CD8-positive, alpha-beta memory T cell (primary cell): ENCODE measurements at regions not wholly inside any gene's neighbourhood (a gene's known extent, or its start where the extent isn't known, plus 50 kb on each side); places are given as distances from the start of the nearest gene placed in this dataset.

ENCODE experiments used
- CTCF ChIA-PET: fragments of 350-600 bp; sonication (Branson Sonifier 250); formaldehyde crosslinking; loops from one replicate; lab custom pipeline; 2021; ENCODE audit warnings: antibody characterized with exemption; lab: Charles Lee
- POLR2A ChIA-PET: fragments of 350-600 bp; sonication (Branson Sonifier 250); formaldehyde crosslinking; loops from one replicate; lab custom pipeline; 2021; ENCODE audit warnings: antibody characterized with exemption; lab: Charles Lee
- DNase-seq, 5 donors: peaks; one replicate each; pipeline versions ENCODE4 v3.0.0 to v3.0.0-alpha.2; 2020 to 2022; ENCODE audit warnings: mixed read lengths in 1 of 5
- H3K27ac ChIP-seq: one replicate; pipeline ENCODE4 v1.7.0; 2013; ENCODE audit warnings: low read depth, mild to moderate bottlenecking, low read length, moderate library complexity
- H3K27me3 ChIP-seq: 2 replicates; pipeline ENCODE4 v1.7.0; 2013; ENCODE audit warnings: low read length, mild to moderate bottlenecking; ENCODE audit not compliant: insufficient read depth, poor library complexity, severe bottlenecking
- H3K36me3 ChIP-seq: 2 replicates; pipeline ENCODE4 v1.7.0; 2013; ENCODE audit warnings: mild to moderate bottlenecking, low read length, moderate library complexity; ENCODE audit not compliant: insufficient read depth
- H3K4me1 ChIP-seq: 2 replicates; pipeline ENCODE4 v1.7.0; 2013; ENCODE audit warnings: mild to moderate bottlenecking, low read length, moderate library complexity; ENCODE audit not compliant: insufficient read depth
- H3K4me3 ChIP-seq: 2 replicates; pipeline ENCODE4 v1.7.0; 2013; ENCODE audit warnings: mild to moderate bottlenecking, low read length
- H3K9me3 ChIP-seq: 2 replicates; pipeline ENCODE4 v1.7.0; 2013; ENCODE audit warnings: mild to moderate bottlenecking, low read length
- H3K27ac Mint-ChIP-seq, 8 donors: one replicate each; pipeline ENCODE4 v1.8.0; 2020 to 2021; ENCODE audit warnings: mixed read lengths in 8 of 8, mild to moderate bottlenecking in 6 of 8, inconsistent platforms in 3 of 8, moderate library complexity in 3 of 8
- H3K27me3 Mint-ChIP-seq, 2 donors: one replicate each; pipeline ENCODE4 v1.8.0; 2020 to 2021; ENCODE audit warnings: mixed read lengths in 2 of 2, mild to moderate bottlenecking in 1 of 2, moderate library complexity in 1 of 2
- H3K36me3 Mint-ChIP-seq, 3 donors: one replicate each; pipeline ENCODE4 v1.8.0; 2020 to 2021; ENCODE audit warnings: mixed read lengths in 3 of 3, inconsistent platforms in 1 of 3, mild to moderate bottlenecking in 1 of 3
- H3K4me1 Mint-ChIP-seq, 3 donors: one replicate each; pipeline ENCODE4 v1.8.0; 2020 to 2021; ENCODE audit warnings: mixed read lengths in 3 of 3, inconsistent platforms in 1 of 3, mild to moderate bottlenecking in 1 of 3
- H3K4me3 Mint-ChIP-seq, 7 donors: one replicate each; pipeline ENCODE4 v1.8.0; 2020 to 2021; ENCODE audit warnings: mixed read lengths in 7 of 7, mild to moderate bottlenecking in 6 of 7, moderate library complexity in 4 of 7, inconsistent platforms in 2 of 7
- H3K9me3 Mint-ChIP-seq, 5 donors: one replicate each; pipeline ENCODE4 v1.8.0; 2020 to 2022; ENCODE audit warnings: mixed read lengths in 5 of 5, mild to moderate bottlenecking in 3 of 5, moderate library complexity in 2 of 5, inconsistent platforms in 1 of 5

DNA sequence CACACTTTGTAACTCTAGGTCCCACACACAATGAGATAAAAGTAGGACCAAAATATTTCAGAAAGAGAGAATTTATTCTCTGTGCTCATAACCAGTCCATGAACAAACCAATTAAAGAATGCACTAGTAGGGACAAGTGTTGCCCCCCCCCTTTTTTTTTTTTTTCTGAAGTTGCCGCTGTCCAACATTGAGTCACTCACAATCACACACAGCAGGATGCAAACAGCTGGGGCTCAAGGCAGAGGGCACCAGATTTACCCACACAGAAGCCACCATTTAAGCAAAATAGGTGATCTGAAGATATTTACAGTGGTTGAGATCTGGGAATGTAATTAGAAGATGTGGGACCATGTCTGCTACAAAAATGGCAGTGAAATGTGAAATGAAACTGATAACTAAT, 850.9 kb upstream of the SLIT2 start:
- Histone ChIP-seq H3K4me1 (no peaks in the 10 kb centered on the region), H3K36me3 (no peaks in the 10 kb centered on the region), H3K4me3 (no peak overlapping the region), H3K27ac (no peak overlapping the region), H3K27me3 (no peaks in the 10 kb centered on the region), H3K9me3 (no peaks in the 10 kb centered on the region)
- Mint-ChIP-seq H3K36me3 (no peaks in the 10 kb centered on the region), H3K27ac (no peak overlapping the region), H3K27me3 (no peaks in the 10 kb centered on the region), H3K9me3 (peaks cover 0 to 28% (median 12%) of the 10 kb centered on the region in 5 donors), H3K4me3 (no peak overlapping the region), H3K4me1 (no peaks in the 10 kb centered on the region)
- DNase-seq = no peak
- POLR2A ChIA-PET = no interaction called here
- CTCF ChIA-PET = no interaction called here

DNA sequence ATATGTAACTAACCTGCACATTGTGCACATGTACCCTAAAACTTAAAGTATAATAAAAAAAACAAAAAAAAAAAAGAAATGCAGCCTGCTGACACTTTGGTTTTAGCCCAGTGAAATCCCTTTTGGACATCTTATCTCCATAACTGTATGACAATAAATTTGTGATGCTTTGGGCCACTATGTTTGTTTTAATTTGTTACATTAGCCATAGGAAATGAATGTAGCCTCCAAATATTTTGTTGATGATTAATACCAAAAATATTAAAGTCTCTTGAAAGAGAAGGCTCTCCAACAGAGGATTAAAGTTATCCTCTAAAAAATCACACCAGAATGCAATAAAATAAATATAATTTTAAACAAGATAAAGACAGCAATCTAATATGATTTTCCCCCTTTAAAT, 852.7 kb upstream of the SLIT2 start:
- H3K27ac Mint-ChIP-seq = no peak overlapping the region
- no peaks in the 10 kb centered on the region for H3K4me1 Mint-ChIP-seq
- H3K4me1 ChIP-seq = no peaks in the 10 kb centered on the region
- no peaks in the 10 kb centered on the region for H3K27me3 ChIP-seq
- H3K27ac ChIP-seq = no peak overlapping the region
- H3K36me3 Mint-ChIP-seq = no peaks in the 10 kb centered on the region
- H3K9me3 ChIP-seq = no peaks in the 10 kb centered on the region
- no peaks in the 10 kb centered on the region for H3K27me3 Mint-ChIP-seq
- H3K4me3 Mint-ChIP-seq = no peak overlapping the region
- ChIA-PET CTCF (no interaction called here), POLR2A (no interaction called here)
- no peak for DNase-seq
- no peaks in the 10 kb centered on the region for H3K36me3 ChIP-seq
- no peak overlapping the region for H3K4me3 ChIP-seq
- peaks cover 0 to 23% (median 9%) of the 10 kb centered on the region in 5 donors for H3K9me3 Mint-ChIP-seq

DNA sequence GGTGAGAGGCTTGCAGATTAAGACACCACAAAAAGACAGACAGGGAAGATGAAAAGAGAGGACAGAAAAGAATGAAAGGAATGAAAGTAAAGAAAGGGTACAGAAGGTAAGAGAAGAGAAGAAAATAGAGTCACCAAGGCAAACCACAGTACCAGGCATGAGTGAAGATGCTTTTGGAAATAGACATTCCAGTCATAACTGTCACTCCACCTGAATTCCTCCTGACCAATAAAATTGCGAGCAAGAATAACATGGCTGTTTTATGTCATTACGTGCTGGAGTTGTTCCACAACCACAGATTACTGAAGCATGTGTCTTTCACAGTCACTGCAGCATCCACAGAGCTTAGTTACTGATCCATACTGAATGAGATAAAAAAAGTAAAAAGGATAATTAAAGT, 864.9 kb upstream of the SLIT2 start:
- ChIA-PET CTCF (no interaction called here), POLR2A (no interaction called here)
- H3K36me3 Mint-ChIP-seq = peaks cover 0 to 2% (median 0%) of the 10 kb centered on the region in 3 donors
- Histone ChIP-seq H3K27me3 (no peaks in the 10 kb centered on the region), H3K9me3 (no peaks in the 10 kb centered on the region), H3K36me3 (no peaks in the 10 kb centered on the region), H3K4me3 (no peak overlapping the region), H3K27ac (no peak overlapping the region), H3K4me1 (no peaks in the 10 kb centered on the region)
- no peak overlapping the region for H3K4me3 Mint-ChIP-seq
- no peaks in the 10 kb centered on the region for H3K4me1 Mint-ChIP-seq
- no peak overlapping the region for H3K27ac Mint-ChIP-seq
- no peaks in the 10 kb centered on the region for H3K27me3 Mint-ChIP-seq
- no peak for DNase-seq
- peaks cover 6 to 40% (median 7%) of the 10 kb centered on the region in 5 donors for H3K9me3 Mint-ChIP-seq

DNA sequence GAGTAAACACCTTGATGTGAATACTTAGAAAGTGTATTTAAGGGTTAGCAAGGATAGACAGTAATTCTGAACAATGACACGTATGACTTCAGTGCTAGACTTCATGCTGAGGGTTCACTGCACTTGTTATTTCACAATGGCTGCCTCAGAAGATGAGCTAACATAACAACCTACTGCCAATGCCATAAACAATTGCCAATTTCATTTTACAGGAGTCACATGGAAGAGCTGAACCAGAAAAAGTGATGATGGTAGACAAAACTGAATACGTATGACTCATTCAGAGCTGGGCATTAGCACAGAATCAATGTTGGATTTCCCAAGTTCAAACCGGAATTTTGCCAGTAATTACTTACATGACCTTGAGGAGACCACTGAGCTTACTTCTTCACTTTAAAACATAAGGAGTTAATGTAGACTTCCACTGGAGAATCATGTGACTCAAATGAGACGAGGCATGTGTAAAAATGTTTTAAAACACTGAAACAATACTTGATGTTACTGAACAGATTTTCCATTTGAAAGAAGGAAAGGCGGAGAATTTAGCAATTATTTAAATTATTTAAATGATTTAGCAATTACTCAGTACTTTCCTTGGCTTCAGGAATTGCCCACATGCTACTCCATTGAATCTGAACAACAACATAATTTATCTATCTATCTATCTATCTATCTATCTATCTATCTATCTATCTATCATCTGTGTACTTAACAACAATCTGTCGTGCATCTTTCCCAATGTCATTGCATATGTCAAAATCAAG, 868.5 kb upstream of the SLIT2 start:
- Mint-ChIP-seq H3K4me1 (no peaks in the 10 kb centered on the region), H3K36me3 (peaks cover 0 to 2% (median 0%) of the 10 kb centered on the region in 3 donors), H3K27ac (no peak overlapping the region), H3K27me3 (no peaks in the 10 kb centered on the region), H3K9me3 (peaks cover 6 to 30% (median 7%) of the 10 kb centered on the region in 5 donors), H3K4me3 (no peak overlapping the region)
- Histone ChIP-seq H3K9me3 (no peaks in the 10 kb centered on the region), H3K27ac (no peak overlapping the region), H3K36me3 (no peaks in the 10 kb centered on the region), H3K4me3 (no peak overlapping the region), H3K4me1 (no peaks in the 10 kb centered on the region), H3K27me3 (no peaks in the 10 kb centered on the region)
- ChIA-PET POLR2A (no interaction called here), CTCF (no interaction called here)
- DNase-seq = no peak

DNA sequence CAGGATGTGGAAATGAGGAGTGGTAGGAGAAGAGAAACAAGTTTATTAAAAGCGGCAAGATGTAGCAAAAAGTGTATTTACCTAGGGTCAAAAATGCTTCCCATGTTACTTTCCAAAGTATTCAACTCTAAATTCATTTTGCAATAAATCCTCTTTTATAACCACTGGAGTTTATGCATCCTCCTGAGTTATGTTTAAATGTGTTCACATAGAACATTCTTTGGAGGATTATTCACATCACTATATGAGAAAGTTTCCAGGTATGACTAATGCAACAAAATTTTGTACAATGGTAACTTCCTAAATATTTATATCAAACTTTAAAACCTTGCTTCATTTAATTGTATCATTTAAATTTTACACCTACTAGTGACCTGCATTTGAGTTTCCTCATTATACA, 870.6 kb upstream of the SLIT2 start:
- H3K4me1 Mint-ChIP-seq = no peaks in the 10 kb centered on the region
- no peak overlapping the region for H3K4me3 Mint-ChIP-seq
- POLR2A ChIA-PET = no interaction called here

DNA sequence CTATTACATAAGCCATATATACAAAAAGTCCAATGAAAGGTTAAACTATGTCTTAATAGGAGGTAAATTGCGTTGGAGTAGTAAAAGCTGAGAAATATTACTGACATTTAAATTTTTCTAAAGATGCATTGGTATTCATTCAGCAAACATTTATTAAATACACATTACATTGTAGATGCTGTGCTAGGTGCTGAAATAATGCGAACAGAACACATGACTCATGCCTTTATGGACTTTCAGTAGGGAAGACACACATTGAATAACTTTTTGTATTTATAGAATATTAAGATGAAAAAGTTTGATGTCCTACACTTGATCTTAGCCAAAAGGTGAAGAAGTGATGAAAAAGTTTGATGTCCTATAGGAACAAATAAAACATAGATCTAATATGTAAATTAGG, 871.1 kb upstream of the SLIT2 start:
- Mint-ChIP-seq H3K27me3 (no peaks in the 10 kb centered on the region), H3K9me3 (peaks cover 0 to 26% (median 4%) of the 10 kb centered on the region in 5 donors), H3K36me3 (peaks cover 0 to 2% (median 0%) of the 10 kb centered on the region in 3 donors), H3K4me1 (no peaks in the 10 kb centered on the region), H3K27ac (no peak overlapping the region), H3K4me3 (no peak overlapping the region)
- no peak overlapping the region for H3K4me3 ChIP-seq
- no peaks in the 10 kb centered on the region for H3K36me3 ChIP-seq
- H3K27me3 ChIP-seq = no peaks in the 10 kb centered on the region
- POLR2A ChIA-PET = no interaction called here
- no peaks in the 10 kb centered on the region for H3K9me3 ChIP-seq
- H3K4me1 ChIP-seq = no peaks in the 10 kb centered on the region
- H3K27ac ChIP-seq = no peak overlapping the region
- CTCF ChIA-PET = no interaction called here
- no peak for DNase-seq

More for the DNA sequence above, 870.6 kb upstream of the SLIT2 start:
- Histone ChIP-seq H3K4me1 (no peaks in the 10 kb centered on the region), H3K36me3 (no peaks in the 10 kb centered on the region), H3K4me3 (no peak overlapping the region), H3K27ac (no peak overlapping the region), H3K27me3 (no peaks in the 10 kb centered on the region), H3K9me3 (no peaks in the 10 kb centered on the region)
- H3K9me3 Mint-ChIP-seq = peaks cover 0 to 26% (median 4%) of the 10 kb centered on the region in 5 donors
- no peak overlapping the region for H3K27ac Mint-ChIP-seq
- H3K36me3 Mint-ChIP-seq = peaks cover 0 to 2% (median 0%) of the 10 kb centered on the region in 3 donors
- no peaks in the 10 kb centered on the region for H3K27me3 Mint-ChIP-seq
- CTCF ChIA-PET = no interaction called here
- DNase-seq = no peak

DNA sequence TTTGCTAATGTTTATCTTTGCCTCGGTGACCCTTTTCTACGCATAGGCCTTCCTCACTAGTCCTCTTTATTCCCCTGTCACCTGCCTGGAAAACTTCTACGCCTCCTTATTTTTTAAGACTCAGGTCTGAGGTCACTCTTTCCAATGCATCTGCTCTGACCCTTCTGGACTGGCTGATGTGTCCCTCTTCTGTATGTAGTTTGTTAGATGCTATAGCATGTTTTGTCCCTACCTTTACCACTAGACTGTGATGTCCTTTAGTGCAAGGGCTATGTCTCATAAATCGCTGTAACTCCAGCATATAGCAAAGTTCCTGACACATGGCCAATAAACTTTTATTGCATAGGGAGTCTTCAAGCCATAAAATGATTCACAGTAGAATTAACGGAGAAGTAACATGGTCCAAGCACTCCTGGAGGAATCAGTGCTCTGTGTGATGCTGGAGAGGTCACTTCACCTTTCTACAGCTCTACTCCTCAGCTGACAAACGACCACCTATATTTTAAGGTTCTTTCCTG, 872.5 kb upstream of the SLIT2 start:
- Mint-ChIP-seq H3K27me3 (no peaks in the 10 kb centered on the region), H3K9me3 (peaks cover 0 to 16% (median 5%) of the 10 kb centered on the region in 5 donors), H3K27ac (no peak overlapping the region), H3K4me1 (no peaks in the 10 kb centered on the region), H3K36me3 (peaks cover 0 to 2% (median 0%) of the 10 kb centered on the region in 3 donors), H3K4me3 (no peak overlapping the region)
- POLR2A ChIA-PET = no interaction called here
- H3K4me3 ChIP-seq = no peak overlapping the region
- DNase-seq = no peak
- H3K4me1 ChIP-seq = no peaks in the 10 kb centered on the region
- no peak overlapping the region for H3K27ac ChIP-seq
- H3K9me3 ChIP-seq = no peaks in the 10 kb centered on the region
- H3K36me3 ChIP-seq = no peaks in the 10 kb centered on the region
- H3K27me3 ChIP-seq = no peaks in the 10 kb centered on the region
- CTCF ChIA-PET = no interaction called here

DNA sequence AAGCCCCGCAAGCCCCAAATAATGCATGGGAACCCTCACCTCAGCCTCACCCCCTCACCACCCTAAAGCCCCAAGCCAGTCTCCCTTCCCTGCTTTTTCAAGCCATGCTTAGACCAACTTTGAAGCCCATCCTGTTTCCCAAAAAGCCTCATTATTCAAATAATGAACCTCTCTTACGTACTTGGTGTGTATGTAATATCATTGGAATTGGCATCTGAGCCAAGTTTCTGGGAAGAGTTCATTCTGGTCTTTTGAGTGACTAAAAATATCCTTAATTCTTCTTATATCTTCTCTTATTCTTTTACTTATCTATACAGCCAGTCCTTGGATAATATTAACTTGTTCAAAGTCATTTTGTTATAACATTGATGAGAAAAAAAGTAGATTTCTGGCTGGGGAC, 875.8 kb upstream of the SLIT2 start:
- H3K4me3 ChIP-seq = no peak overlapping the region
- Mint-ChIP-seq H3K4me3 (no peak overlapping the region), H3K27me3 (no peaks in the 10 kb centered on the region), H3K4me1 (no peaks in the 10 kb centered on the region), H3K36me3 (no peaks in the 10 kb centered on the region), H3K9me3 (peaks cover 0 to 7% (median 6%) of the 10 kb centered on the region in 5 donors), H3K27ac (no peak overlapping the region)
- no peaks in the 10 kb centered on the region for H3K9me3 ChIP-seq
- ChIA-PET CTCF (no interaction called here), POLR2A (no interaction called here)
- no peaks in the 10 kb centered on the region for H3K36me3 ChIP-seq
- no peaks in the 10 kb centered on the region for H3K27me3 ChIP-seq
- DNase-seq = no peak
- no peaks in the 10 kb centered on the region for H3K4me1 ChIP-seq
- no peak overlapping the region for H3K27ac ChIP-seq
